ENCODE measurements at regions not wholly inside any gene's neighbourhood (a gene's known extent, or its start where the extent isn't known, plus 50 kb on each side); places are given as distances from the start of the nearest gene placed in this dataset.
A peak's percentile ranks its signal among the peaks of the same experiment; 100 is the strongest.

DNA sequence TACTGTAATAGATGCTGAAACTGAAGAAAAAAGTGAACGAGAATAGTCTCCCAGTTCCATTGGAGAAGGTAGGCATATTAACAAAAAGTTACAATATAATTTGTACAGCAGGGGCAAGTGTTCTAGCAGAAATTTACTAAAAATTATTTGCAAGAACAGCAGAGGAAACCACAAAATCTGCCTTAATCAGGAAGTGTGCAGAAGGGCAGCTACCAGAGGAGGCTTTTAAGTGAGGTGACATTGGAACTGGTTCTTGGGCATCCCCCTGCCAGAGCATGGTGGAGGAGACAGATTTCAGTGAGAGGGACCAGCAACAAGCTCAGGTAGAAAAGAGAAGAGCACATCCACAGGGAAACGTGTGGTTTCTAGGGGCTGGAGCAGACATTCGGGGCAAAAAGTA, 279.3 kb upstream of the CAMK1G start:
- intact Hi-C loops (cut with DNase I): no loop called here
- Histone ChIP-seq H3K27ac (ENCODE audit: low read depth in 2 of 2, low read length in 2 of 2) (no peak overlapping the region), H3K9me3 (ENCODE audit: control insufficient read depth in 2 of 3, insufficient read depth in 1 of 3, low read length in 3 of 3) (no peaks in the 10 kb centered on the region), H3K27me3 (ENCODE audit: control insufficient read depth, insufficient read depth, low read length) (no peaks in the 10 kb centered on the region), H3K4me3 (ENCODE audit: low read length in 3 of 3) (no peak overlapping the region), H3K36me3 (ENCODE audit: control insufficient read depth in 2 of 3, insufficient read depth in 3 of 3, low read length in 3 of 3) (no peaks in the 10 kb centered on the region), H3K9ac (ENCODE audit: low read length in 3 of 3) (no peak overlapping the region), H3K4me1 (ENCODE audit: control insufficient read depth in 2 of 3, insufficient read depth in 2 of 3, low read depth in 1 of 3, low read length in 3 of 3) (no peaks in the 10 kb centered on the region)
- no peak for DNase-seq
- TF ChIP-seq, protein P1, sequence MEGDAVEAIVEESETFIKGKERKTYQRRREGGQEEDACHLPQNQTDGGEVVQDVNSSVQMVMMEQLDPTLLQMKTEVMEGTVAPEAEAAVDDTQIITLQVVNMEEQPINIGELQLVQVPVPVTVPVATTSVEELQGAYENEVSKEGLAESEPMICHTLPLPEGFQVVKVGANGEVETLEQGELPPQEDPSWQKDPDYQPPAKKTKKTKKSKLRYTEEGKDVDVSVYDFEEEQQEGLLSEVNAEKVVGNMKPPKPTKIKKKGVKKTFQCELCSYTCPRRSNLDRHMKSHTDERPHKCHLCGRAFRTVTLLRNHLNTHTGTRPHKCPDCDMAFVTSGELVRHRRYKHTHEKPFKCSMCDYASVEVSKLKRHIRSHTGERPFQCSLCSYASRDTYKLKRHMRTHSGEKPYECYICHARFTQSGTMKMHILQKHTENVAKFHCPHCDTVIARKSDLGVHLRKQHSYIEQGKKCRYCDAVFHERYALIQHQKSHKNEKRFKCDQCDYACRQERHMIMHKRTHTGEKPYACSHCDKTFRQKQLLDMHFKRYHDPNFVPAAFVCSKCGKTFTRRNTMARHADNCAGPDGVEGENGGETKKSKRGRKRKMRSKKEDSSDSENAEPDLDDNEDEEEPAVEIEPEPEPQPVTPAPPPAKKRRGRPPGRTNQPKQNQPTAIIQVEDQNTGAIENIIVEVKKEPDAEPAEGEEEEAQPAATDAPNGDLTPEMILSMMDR (IDR thresholded peaks at IDR 0.05; ENCODE audit: borderline replicate concordance, extremely low read depth, insufficient read depth): no peak
- FAIRE-seq: no peak

DNA sequence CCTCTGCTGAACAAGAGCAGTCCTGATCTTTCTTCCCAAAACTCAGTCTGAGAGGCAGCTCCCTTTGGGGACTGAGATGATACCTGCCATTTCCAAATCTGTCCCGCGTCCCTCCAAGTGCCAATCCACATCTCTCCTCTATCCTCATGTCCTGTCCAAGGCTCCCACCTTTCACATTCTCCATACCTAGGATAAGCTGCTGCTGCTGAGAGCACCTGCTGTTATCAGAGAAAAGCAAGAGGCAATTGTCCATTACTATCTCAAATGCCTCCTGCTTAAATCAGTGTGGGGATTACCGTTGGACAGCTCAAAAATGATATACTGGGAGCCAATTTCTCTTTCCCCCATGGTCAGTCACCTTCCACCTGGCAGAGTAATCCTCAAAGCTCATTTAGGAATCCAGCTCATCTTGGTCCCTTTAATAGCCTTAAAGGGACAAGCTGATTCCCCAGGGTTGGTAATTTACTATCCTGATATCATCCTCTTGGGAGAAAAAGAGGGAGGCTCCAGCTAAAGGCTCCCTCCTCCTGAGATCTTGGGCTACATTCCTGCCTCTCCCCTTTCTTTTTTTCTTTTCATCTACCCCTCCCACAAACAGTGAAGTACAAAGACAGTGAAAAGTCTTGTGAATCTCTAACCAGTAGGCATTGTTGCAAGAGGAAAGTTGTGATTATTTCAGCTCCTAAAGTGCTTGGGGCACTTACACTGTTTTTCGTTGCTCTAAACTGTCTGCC, 278.1 kb upstream of the CAMK1G start:
- Histone ChIP-seq H3K9ac (ENCODE audit: low read length in 3 of 3) (no peak overlapping the region), H3K27ac (ENCODE audit: low read depth in 2 of 2, low read length in 2 of 2) (no peak overlapping the region), H3K4me1 (ENCODE audit: control insufficient read depth in 2 of 3, insufficient read depth in 2 of 3, low read depth in 1 of 3, low read length in 3 of 3) (no peaks in the 10 kb centered on the region), H3K27me3 (ENCODE audit: control insufficient read depth, insufficient read depth, low read length) (no peaks in the 10 kb centered on the region), H3K9me3 (ENCODE audit: control insufficient read depth in 2 of 3, insufficient read depth in 1 of 3, low read length in 3 of 3) (no peaks in the 10 kb centered on the region), H3K36me3 (ENCODE audit: control insufficient read depth in 2 of 3, insufficient read depth in 3 of 3, low read length in 3 of 3) (no peaks in the 10 kb centered on the region), H3K4me3 (ENCODE audit: low read length in 3 of 3) (no peak overlapping the region)
- intact Hi-C loops (cut with DNase I): no loop called here
- no peak for DNase-seq
- no peak for FAIRE-seq
- TF ChIP-seq, protein P1 (IDR thresholded peaks at IDR 0.05; ENCODE audit: borderline replicate concordance, extremely low read depth, insufficient read depth): no peak

DNA sequence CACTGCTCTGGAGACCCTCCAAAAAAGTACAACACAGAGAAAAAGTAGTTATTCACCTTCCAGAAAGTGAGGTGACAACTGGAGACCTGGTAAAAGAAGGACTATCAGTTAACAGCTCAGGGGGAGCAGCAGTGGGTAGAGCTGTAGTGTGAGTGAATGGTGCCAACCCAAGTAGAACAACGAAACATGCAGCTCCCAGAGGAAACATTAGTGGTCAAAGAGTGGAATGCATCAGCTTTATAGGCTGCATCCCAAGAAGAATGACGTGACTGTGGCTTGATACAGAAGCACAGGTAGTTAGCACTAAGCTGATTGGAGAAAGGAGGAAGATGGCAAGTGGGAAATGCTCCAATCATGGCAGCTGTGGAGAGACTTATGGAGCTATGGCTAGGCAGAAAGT, 275.7 kb upstream of the CAMK1G start:
- intact Hi-C loops (cut with DNase I): no loop called here

More for the DNA sequence above, 275.7 kb upstream of the CAMK1G start:
- Histone ChIP-seq H3K27ac (ENCODE audit: low read depth in 2 of 2, low read length in 2 of 2) (no peak overlapping the region), H3K4me3 (ENCODE audit: low read length in 3 of 3) (no peak overlapping the region), H3K9ac (ENCODE audit: low read length in 3 of 3) (no peak overlapping the region), H3K9me3 (ENCODE audit: control insufficient read depth in 2 of 3, insufficient read depth in 1 of 3, low read length in 3 of 3) (no peaks in the 10 kb centered on the region), H3K36me3 (ENCODE audit: control insufficient read depth in 2 of 3, insufficient read depth in 3 of 3, low read length in 3 of 3) (no peaks in the 10 kb centered on the region), H3K4me1 (ENCODE audit: control insufficient read depth in 2 of 3, insufficient read depth in 2 of 3, low read depth in 1 of 3, low read length in 3 of 3) (no peaks in the 10 kb centered on the region), H3K27me3 (ENCODE audit: control insufficient read depth, insufficient read depth, low read length) (no peaks in the 10 kb centered on the region)
- TF ChIP-seq, protein P1 (IDR thresholded peaks at IDR 0.05; ENCODE audit: borderline replicate concordance, extremely low read depth, insufficient read depth): no peak
- DNase-seq (peak in 1 of 5 donors; percentile 15), FAIRE-seq (no peak)
